G401 (cell line): ENCODE measurements at regions not wholly inside any gene's neighbourhood (a gene's known extent, or its start where the extent isn't known, plus 50 kb on each side); places are given as distances from the start of the nearest gene placed in this dataset.
"Not testable (repeated sequence)": the region's sequence is repeated elsewhere in the genome, so short reads cannot be mapped to it uniquely, and the experiment has no call there.

Source experiments
- DNase-seq: peaks from one replicate; pipeline ENCODE4 v3.0.0-alpha.2; 2015; ENCODE audit warnings: low spot score
- in situ Hi-C: cut with HindIII; loops from 2 replicates; pipeline ENCODE4 v1.10.0; 2016; ENCODE audit warnings: low sequenced_read_pairs, mixed read lengths

GRCh38 chr17:79560527-79560926, 50.3 kb downstream of the RBFOX3 start:
- no peak for DNase-seq
- in situ Hi-C loops: no loop called here

GRCh38 chr17:79559111-79559887, 51.6 kb downstream of the RBFOX3 start:
- DNase-seq: no peak
- in situ Hi-C loops: no loop called here

DNA sequence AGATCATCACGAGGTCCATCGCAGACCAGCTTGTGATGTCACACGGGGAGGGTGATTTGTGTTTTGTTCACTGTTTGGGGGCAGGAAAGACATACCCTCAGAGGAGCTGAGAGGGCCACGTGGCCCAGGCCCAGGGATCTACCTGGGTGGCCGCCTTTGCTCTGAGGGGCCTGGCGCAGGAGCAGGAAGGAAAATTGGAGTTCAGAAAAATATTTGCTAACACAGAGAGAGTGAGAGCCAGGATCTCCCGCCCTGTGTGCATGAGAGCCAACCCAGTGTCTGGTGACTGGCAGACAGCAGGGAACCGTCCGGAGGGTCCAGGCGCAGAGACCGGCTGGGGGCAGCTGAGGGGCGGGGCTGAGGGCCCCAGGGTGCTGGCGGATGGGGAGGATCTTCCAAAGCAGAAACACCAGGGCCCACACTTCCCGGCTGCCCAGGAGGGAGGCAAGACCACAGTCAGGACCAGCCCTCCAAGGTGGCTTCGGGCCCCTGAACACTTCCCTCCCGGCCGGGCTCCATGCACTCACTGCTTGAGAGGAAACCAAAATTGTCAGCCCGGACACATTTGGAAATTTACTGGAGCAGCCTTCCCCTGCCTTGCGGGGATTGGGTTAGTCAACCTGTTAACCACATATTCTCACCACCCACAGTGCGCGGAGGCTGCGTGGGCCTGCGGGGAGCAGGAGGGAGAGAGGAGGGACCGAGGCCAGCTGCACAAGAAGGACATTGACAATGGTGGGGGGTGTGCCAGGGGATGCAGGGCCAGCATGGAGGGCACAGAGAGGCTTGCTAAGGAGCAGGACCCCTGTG, 52.6 kb downstream of the RBFOX3 start:
- in situ Hi-C loops: no loop called here
- peak; percentile 70 for DNase-seq

GRCh38 chr17:79557276-79558090, 53.4 kb downstream of the RBFOX3 start:
- in situ Hi-C loops: no loop called here
- peak; percentile 64 for DNase-seq

- in situ Hi-C loops: no loop called here
- DNase-seq: no peak
Measured at GRCh38 chr17:79556271-79556670, 54.6 kb downstream of the RBFOX3 start.

GRCh38 chr17:79555543-79555942, 55.3 kb downstream of the RBFOX3 start:
- in situ Hi-C loops: no loop called here
- DNase-seq: no peak

DNA sequence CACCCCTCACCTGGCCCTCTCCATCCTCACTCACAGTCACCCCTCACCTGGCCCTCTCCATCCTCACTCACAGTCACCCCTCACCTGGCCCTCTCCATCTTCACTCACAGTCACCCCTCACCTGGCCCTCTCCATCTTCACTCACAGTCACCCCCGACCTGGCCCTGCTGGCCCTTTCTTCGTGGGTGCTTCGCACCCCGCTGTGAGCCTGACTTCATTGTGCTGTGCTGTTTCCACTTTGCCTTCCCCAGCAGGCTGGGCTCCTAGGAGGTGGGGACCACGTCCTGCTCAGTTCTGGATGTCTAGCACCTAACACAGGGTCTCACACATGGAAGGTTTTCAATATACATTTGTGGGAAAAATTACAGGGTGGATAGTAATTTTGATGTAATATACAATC, 56.5 kb downstream of the RBFOX3 start:
- in situ Hi-C loops, DNase-seq: not testable (repeated sequence)

DNA sequence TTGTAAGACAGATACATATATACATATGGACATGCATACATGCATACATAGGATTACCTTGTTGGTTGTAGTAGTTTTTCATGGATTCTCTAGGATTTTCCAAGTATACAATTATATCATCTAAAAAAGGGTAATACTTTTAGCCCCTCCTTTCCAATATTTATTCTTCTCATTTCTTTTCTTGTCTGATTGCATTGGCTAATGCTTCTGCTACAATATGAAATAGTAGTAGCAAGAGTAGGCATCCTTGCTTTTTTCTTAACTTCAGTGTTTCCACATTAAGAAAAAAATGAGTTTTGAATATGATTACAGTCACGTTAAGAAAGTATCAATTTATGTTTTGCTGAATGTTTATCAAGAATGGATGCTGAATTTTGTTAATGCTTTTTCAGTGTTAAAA, 58.0 kb downstream of the RBFOX3 start:
- DNase-seq: no peak
- in situ Hi-C loops: no loop called here

DNA sequence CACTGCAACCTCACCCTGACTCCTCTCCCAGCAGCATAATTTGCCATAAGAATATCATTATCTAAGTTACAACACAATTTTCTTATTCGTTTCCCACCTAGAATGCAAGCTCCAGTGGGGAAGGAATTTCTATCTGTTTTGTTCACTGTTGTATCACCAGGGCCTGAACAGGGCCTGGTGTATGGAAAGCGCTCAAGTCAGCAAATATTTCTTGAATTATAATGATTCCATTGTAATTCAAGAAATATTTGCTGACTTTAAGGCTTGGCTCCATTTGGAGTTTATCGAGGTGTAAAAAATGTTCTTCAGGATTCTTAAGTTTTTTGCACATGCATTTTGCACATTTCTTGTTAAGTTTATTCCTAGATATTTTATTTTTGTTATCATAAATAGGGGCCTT, 58.4 kb downstream of the RBFOX3 start:
- no peak for DNase-seq
- in situ Hi-C loops: no loop called here

DNA sequence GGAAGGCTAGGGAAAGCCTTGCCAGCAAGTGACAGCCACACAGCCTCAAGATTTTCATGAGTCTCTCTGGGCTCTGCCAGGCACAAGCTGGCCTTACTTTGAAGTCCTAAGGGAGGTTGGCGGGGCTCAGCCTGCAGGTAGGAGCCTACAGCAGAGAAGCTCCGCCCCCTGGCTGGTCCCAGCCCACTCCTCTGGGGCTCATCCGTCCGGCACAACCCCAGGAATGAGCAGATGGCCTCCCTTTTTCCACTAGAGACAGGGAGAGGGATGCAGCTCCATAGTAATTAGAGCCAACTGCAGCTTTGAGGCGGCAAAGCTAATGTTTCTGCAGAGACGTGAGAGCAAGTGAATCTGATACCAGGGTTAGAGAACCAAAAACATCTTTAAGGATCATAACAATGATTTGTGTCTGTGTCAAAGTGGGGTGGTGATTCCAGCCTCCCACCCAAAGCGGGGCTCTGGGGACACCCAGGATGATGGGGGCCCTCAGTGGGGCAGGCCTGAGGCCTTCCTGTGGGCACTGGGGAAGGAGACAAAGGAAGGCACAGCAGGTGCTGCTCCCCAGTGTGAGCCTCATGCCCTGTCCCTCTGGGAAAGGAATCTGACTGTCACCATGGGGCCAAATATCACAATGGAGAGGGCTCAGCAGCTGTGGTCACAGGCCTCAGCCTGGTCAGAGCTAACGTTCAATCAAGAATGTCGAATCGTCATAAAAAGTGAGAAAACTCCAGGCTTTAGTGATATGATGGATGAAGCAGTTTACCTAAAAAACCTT, 61.5 kb downstream of the RBFOX3 start:
- DNase-seq: peak; percentile 87
- in situ Hi-C loops: no loop called here

DNA sequence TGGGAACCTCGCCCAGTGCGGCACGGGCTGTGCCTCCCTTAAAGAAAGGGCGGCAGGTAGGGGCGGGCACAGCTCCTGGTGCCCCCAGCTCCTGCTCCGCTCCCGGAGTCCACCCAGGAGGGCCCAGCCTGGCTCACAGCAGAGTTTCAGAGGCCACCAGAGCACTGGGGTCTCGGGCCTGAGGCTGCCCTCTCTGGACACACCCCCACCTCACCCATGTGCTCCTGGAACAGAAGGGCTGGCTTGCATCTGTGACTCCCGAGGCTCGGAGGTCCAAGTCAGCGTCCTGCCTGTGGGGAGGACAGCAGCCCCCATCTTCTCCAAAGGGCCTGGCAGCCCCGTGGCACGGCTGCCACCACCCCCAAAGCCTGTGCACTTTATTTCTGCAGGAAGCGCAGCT, 62.7 kb downstream of the RBFOX3 start:
- in situ Hi-C loops: no loop called here
- peak; percentile 32 for DNase-seq

DNA sequence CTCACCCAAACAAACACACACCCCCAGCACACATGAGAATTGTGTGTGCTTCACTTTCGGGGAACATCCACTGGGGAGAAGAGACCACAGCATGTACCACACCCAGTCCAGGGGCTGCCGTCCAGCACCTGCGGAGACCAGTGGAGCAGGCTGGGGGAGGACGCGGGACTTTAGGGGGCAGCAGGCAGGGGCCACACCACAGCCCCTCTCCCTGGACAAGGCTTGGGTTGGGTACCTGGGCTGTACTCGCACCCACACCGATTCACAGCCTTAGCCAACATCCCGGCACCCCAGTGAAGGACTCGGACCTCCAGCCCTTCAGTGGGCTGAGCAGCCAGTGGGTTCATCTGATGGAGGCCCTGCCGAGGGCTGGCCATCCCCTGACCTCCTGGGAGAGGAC, 63.3 kb downstream of the RBFOX3 start:
- in situ Hi-C loops: no loop called here
- no peak for DNase-seq

DNA sequence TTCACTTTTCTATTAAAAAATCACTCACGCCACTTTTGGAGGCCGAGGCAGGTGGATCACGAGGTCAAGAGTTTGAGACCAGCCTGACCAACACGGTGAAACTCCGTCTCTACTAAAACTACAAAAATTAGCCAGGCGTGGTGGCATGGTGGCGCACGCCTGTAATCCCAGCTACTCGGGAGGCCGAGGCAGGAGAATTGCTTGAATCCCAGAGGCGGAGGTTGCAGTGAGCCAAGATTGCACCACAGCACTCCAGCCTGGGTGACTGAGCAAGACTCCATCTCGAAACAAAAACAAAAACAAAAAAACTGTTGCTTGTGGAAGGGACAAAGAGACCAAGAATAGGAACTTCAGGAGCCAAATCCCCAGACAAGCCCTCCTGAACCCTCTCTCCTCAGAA, 63.7 kb downstream of the RBFOX3 start:
- in situ Hi-C loops, DNase-seq: not testable (repeated sequence)

DNA sequence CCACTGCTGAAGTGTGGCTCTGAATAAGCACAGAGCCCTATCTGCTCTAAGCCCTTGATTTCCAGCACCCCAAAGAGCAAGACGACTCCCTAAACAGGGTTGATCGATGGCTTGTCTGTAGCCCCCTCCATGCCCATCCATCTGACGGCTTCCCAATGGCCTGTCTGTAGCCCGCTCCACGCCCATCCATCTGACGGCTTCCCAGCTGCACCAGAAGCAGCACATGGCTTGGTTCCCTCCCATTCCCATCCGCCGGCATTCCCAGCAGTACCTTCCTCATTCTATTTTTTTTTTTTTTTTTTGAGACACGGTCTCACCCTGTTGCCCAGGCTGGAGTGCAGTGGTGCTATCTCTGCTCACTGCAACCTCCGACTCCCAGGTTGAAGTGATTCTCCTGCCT, 64.5 kb downstream of the RBFOX3 start:
- in situ Hi-C loops: no loop called here
- peak; percentile 59 for DNase-seq

GRCh38 chr17:79545251-79546005, 65.4 kb downstream of the RBFOX3 start:
- DNase-seq: peak; percentile 40
- in situ Hi-C loops: no loop called here

GRCh38 chr17:79544142-79544914, 66.5 kb downstream of the RBFOX3 start:
- in situ Hi-C loops: no loop called here
- DNase-seq: peak; percentile 79

GRCh38 chr17:79543531-79543930, 67.3 kb downstream of the RBFOX3 start:
- DNase-seq: no peak
- in situ Hi-C loops: no loop called here

DNA sequence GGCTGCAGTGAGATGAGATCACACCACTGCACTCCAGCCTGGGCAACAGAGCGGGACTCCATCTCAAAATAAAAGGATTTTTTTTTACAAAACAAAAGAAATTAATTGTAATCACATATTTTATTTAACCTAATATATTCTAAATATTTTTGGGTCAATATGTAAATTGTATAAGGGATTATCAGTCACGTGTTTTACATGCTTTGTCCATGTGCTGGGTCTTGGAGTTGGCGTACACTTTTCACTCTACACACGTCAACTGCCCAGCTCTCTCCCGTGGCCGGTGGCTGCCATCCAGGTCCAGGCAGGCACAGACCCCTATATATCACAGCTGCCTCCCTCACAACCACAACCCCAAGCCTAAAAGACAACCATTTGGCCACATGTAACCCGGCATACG, 68.1 kb downstream of the RBFOX3 start:
- in situ Hi-C loops: no loop called here
- DNase-seq: no peak
